ENCODE measurements at regions not wholly inside any gene's neighbourhood (a gene's known extent, or its start where the extent isn't known, plus 50 kb on each side); places are given as distances from the start of the nearest gene placed in this dataset.
"Not testable (repeated sequence)": the region's sequence is repeated elsewhere in the genome, so short reads cannot be mapped to it uniquely, and the experiment has no call there.

GRCh38 chr9:89946741-89947140 is 341.9 kb downstream of the GADD45G start:
- H3K36me3 ChIP-seq (replicated peaks in 1 of 2): no peaks in the 10 kb centered on the region
- WGBS, 4 donors: 40 to 65% (median 55%) methylated on average over 3 of the region's 3 CpGs
- TF ChIP-seq POLR2A (IDR thresholded peaks at IDR 0.05): no peak
- no peak for TF ChIP-seq CTCF (IDR thresholded peaks at IDR 0.05)
- no peak overlapping the region for H3K27ac ChIP-seq
- no peak for DNase-seq
- H3K4me3 ChIP-seq: no peak overlapping the region
- intact Hi-C loops (cut with DNase I): no loop called here
- H3K27me3 ChIP-seq: no peaks in the 10 kb centered on the region
- peaks cover 0 to 4% of the 10 kb centered on the region in 2 donors for H3K4me1 ChIP-seq (replicated peaks in 1 of 2)
- no peaks in the 10 kb centered on the region for H3K9me3 ChIP-seq (replicated peaks in 1 of 3)

- Histone ChIP-seq H3K4me3 (no peak overlapping the region), H3K27me3 (no peaks in the 10 kb centered on the region), H3K36me3 (replicated peaks in 1 of 2) (no peaks in the 10 kb centered on the region), H3K27ac (no peak overlapping the region), H3K9me3 (replicated peaks in 1 of 3) (no peaks in the 10 kb centered on the region), H3K4me1 (replicated peaks in 1 of 2) (peaks cover 5% of the 10 kb centered on the region in 2 donors)
- intact Hi-C loops (cut with DNase I): no loop called here
- no peak for DNase-seq
- TF ChIP-seq POLR2A (IDR thresholded peaks at IDR 0.05) (no peak), CTCF (IDR thresholded peaks at IDR 0.05) (no peak)
- whole genome bisulfite sequencing, 4 donors: 92 to 98% (median 93%) methylated on average over 4 of the region's 4 CpGs
Observed at GRCh38 chr9:89949111-89949510, 344.3 kb downstream of the GADD45G start.

GRCh38 chr9:89951675-89952074 is 346.9 kb downstream of the GADD45G start:
- Histone ChIP-seq H3K36me3 (replicated peaks in 1 of 2) (no peaks in the 10 kb centered on the region), H3K27me3 (no peaks in the 10 kb centered on the region), H3K4me3 (no peak overlapping the region), H3K27ac (no peak overlapping the region), H3K9me3 (replicated peaks in 1 of 3) (no peaks in the 10 kb centered on the region), H3K4me1 (replicated peaks in 1 of 2) (peaks cover 8% of the 10 kb centered on the region in 2 donors)
- intact Hi-C loops (cut with DNase I): no loop called here
- WGBS, 4 donors: 82 to 92% (median 86%) methylated on average over 4 of the region's 4 CpGs
- TF ChIP-seq POLR2A (IDR thresholded peaks at IDR 0.05) (no peak), CTCF (IDR thresholded peaks at IDR 0.05) (no peak)
- no peak for DNase-seq

GRCh38 chr9:89952401-89952800 is 347.6 kb downstream of the GADD45G start:
- H3K27me3 ChIP-seq: no peaks in the 10 kb centered on the region
- H3K27ac ChIP-seq: peak overlapping the region in 1 of 5 donors; percentile 10
- H3K4me1 ChIP-seq (replicated peaks in 1 of 2): peaks cover 8% of the 10 kb centered on the region in 2 donors
- intact Hi-C loops (cut with DNase I): no loop called here
- DNase-seq: no peak
- H3K4me3 ChIP-seq: no peak overlapping the region
- no peak for TF ChIP-seq POLR2A (IDR thresholded peaks at IDR 0.05)
- no peak for TF ChIP-seq CTCF (IDR thresholded peaks at IDR 0.05)
- H3K9me3 ChIP-seq (replicated peaks in 1 of 3): no peaks in the 10 kb centered on the region
- 81 to 90% (median 87%) methylated on average over 4 of the region's 4 CpGs for WGBS, 4 donors
- no peaks in the 10 kb centered on the region for H3K36me3 ChIP-seq (replicated peaks in 1 of 2)

- WGBS, 4 donors: 93 to 96% (median 94%) methylated on average over 3 to 4 of the region's 4 CpGs
- H3K27ac ChIP-seq; H3K36me3 ChIP-seq (replicated peaks in 1 of 2); H3K27me3 ChIP-seq; intact Hi-C loops (cut with DNase I); H3K9me3 ChIP-seq (replicated peaks in 1 of 3); H3K4me1 ChIP-seq (replicated peaks in 1 of 2); H3K4me3 ChIP-seq; DNase-seq: not testable (repeated sequence)
Observed at GRCh38 chr9:89953263-89953662, 348.5 kb downstream of the GADD45G start.
